HG03378 (cell line): ENCODE measurements at regions not wholly inside any gene's neighbourhood (a gene's known extent, or its start where the extent isn't known, plus 50 kb on each side); places are given as distances from the start of the nearest gene placed in this dataset.
"Not testable (repeated sequence)": the region's sequence is repeated elsewhere in the genome, so short reads cannot be mapped to it uniquely, and the experiment has no call there.

ENCODE experiments used
- ATAC-seq: cut with Tn5 transposase; IDR thresholded peaks from one replicate; pipeline ENCODE4 v1.9.1; 2021; ENCODE audit warnings: mild to moderate bottlenecking, moderate library complexity; ENCODE audit not compliant: unreplicated experiment

DNA sequence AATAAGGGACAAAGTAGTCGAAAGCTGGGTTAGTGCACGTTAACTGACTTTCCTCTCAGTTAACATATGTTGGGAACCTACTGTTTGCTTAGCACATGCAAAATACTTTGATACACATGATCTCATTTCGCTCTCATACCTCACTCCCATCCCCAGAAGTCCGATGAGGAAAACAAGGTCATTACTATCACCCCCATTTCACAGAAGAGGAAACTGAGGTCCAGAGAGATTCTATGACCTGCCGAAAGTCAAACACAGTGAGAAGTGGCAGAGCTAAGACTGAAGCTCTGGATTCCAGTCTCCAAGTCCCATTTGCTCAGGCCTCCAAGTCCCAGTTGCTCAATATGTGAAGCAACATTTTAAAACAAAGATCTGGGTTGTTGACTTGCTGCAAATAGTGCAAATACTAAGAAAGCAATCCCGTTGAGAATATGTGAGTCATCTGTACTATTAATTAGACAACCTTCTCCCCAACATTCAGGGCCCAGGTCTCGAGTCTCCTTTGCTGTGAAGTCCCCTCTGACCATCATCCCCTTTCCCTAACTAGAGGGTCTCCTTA, 170.6 kb upstream of the PWP1 start:
- no peak for ATAC-seq

DNA sequence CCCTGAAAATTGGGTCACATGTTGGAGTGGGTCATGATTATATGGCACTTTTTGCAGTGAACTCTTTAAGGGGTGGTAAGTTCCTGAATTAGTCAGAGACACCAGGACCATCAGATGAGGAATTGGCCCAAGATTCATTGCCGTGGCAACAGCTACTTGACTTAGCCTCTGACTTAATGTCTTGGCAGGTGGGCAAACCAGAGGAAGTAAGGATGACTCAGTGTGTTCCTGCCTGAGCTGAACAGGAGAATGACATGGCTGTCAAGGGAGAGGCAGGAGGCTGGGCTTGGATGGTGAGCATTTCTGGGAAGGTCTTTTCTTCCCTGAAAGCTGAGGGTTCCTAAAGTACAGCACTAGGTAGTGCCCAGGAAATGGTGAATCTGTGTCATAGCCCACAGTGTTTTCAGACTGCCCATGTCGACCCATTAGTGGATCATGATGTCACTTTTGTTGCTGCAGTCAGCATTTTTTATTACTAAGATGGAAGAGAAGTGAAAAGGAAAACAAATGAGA, 170.1 kb upstream of the PWP1 start:
- no peak for ATAC-seq

DNA sequence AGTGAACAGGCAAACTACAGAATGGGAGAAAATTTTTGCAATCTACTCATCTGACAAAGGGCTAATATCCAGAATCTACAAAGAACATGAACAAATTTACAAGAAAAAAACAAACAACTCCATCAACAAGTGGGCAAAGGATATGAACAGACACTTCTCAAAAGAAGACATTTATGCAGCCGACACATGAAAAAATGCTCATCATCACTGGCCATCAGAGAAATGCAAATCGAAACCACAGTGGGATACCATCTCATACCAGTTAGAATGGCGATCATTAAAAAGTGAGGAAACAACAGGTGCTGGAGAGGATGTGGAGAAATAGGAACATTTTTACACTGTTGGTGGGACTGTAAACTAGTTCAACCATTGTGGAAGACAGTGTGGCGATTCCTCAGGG, 167.8 kb upstream of the PWP1 start:
- ATAC-seq: not testable (repeated sequence)

DNA sequence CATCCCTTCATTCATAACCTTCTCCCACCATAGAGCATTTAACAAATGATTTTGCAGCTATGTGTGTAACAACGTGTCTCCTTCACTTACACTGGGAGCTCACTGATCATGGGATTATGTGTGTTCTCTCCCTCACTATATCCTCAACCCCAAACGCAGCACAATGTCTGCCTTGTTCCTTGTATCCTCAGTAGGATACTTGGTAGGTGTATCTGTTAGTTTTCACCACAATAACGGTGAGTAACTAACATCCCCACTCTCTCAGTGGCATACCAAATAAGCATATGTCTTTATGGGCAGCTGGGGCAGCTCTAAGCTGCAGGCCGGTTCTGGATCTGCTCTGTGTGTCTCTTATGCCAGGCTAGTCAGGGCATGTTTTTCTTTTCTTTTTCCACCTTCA, 166.7 kb upstream of the PWP1 start:
- ATAC-seq: no peak

DNA sequence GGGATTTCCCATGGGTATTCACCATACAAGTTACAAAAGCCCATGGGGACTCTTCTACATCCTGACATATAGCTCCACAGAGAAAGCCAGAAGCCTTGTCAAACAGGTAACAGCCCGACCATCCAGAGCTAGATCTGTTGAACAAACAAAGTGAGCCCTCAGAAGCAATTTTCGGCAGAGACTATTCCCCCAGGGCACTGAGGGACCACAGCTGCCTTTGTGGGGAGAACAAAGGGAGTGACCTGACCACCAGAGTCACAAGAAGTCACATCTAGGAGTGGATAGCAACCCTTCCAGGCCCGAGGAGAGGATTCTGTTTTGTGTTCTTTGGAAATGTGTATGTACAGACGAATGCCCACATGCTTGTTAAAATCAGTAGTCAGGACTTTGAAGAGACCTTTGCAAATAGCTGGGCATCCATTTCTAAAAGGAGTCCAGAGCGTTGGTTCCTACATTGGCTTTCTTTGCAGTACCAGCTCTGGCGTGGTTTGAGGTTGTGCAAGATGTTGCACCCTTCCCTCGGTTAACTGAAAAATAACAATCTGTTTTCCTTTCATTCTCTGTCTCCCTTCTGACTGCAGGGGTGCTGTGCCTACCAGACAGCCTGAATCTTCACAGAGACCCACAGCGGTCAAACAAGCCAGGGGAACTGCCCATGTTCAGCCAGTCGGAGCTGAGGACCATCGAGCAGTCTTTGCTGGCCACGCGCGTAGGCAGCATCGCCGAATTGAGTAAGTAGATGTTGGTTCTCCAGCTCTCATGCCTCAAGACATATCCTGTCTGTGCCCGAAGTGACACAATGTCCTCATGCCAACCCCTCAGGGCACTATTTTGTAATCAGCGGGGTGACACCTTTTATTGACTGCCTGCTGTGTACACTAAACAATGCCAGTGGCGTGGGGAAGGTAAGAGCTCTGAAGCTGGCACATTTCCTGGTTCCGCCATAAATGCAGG, 165.4 kb upstream of the PWP1 start:
- ATAC-seq: no peak

DNA sequence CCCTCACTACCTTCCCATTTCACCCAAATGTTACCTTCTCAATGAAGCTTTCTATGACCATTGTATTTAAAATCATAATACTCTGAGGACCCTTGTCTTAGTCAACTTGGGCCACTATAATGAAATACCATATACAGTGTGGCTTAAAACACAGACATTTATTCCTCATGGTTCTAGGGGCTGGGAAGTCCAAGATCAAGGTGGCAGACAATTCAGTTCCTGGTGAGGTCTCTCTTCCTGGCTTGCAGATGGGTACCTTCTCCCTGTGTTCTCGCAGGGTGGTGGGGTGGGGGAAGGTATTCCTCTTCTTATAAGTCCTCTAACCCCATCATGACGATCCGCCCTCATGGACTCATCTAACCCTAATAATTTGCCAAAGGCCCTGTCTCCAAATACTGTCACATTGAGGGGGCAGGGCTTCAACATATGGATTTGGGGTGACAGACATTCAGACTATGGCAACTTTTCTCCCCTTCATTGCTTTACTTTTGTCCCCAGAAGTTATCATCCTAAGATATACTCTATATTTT, 163.7 kb upstream of the PWP1 start:
- no peak for ATAC-seq

DNA sequence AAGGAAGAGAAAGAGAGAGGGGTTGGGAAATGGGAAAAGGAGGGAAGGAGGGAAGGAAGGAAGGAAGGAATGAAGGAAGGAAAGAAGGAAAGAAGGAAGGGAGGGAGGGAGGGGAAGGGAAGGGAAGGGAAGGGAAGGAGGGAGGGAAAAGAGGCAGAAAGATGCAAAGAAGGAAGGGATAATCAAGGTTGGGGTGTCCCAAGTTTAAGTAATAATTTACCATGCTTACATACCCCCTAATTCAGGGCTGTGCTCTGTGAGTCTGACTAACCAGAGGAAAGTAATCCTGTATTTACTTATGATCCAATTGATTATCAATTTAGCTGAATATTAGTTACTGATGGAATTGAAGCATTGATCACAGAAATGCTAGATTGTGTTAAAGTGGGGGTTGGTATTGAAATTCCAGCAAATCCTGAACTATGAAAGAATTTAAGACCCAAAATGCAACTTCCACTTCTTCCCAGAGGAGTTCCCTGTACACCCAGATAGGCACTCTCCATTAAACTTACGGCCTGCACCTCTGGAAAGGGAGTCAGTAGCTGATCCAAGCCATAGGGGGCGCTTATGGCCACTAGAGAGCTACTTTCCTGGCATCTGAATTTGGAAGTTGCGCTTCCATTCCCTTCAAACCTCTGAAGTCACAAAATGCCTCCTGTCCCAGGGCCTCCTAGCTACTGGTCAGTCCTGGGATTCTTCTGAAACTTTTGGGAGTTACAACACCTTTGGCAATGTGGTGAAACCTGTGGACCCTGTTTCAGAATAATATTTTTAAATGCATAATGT, 162.7 kb upstream of the PWP1 start:
- ATAC-seq: no peak

DNA sequence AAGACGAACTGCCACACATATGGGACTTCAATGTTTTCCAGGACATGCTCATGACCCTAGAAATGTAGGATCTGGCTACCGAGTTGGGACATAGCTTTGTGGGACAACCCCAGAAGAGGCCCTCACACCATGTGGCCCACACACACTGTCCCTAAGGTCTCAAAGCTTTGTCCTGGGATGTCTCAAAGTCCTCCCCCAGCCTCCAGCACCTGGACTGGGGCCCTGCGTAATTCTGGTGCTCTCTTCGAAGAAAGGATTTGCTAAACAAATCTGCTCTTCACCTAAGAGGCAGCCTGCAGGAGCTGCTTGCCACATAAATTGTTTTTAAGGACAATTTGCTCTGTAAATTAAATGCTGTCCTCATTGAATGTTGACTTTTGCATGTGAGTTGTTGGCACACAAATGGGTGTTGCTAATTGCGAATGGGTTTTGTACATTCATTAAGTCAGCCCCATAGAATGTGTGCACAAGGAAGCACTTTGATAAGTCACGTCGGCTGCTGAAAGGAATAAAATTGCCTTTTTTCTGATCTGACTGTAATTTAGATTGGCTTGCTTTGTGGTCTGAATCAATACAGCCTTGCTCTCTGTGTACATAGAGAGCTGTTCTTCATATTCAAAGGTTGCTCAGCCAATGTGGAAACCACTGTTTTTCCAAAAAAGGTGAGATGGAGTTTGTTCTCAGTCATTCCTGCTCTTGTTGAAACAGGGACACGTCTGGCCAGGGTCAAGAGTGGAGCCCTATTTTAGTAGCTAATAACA, 161.6 kb upstream of the PWP1 start:
- no peak for ATAC-seq

DNA sequence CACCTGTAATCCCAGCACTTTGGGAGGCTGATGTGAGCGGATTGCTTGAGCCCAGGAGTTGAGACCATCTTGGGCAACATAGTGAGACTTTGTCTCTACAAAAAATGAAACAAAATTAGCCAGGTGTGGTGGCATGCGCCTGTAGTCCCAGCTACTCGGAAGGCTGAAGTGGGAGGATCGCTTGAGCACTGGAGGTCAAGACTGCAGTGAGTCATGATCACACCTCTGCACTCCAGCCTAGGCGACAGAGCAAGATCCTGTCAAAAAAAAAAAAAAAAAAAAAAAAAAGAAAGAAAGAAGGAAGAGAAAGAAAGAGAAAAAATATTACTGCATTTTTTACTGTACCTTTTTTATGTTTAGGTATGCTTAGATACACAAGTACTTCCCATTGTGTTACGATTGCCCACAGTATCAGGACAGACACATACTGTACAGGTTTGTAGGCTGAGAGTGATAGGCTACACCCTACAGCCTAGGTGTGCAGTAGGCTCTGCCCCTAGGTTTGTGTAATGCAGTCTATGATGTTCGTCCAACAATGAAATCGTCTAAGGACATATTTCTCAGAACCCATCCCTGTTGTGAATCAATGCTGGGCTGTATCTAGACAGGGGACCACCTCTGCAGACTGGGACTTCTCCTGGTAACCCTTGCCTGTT, 160.4 kb upstream of the PWP1 start:
- no peak for ATAC-seq

DNA sequence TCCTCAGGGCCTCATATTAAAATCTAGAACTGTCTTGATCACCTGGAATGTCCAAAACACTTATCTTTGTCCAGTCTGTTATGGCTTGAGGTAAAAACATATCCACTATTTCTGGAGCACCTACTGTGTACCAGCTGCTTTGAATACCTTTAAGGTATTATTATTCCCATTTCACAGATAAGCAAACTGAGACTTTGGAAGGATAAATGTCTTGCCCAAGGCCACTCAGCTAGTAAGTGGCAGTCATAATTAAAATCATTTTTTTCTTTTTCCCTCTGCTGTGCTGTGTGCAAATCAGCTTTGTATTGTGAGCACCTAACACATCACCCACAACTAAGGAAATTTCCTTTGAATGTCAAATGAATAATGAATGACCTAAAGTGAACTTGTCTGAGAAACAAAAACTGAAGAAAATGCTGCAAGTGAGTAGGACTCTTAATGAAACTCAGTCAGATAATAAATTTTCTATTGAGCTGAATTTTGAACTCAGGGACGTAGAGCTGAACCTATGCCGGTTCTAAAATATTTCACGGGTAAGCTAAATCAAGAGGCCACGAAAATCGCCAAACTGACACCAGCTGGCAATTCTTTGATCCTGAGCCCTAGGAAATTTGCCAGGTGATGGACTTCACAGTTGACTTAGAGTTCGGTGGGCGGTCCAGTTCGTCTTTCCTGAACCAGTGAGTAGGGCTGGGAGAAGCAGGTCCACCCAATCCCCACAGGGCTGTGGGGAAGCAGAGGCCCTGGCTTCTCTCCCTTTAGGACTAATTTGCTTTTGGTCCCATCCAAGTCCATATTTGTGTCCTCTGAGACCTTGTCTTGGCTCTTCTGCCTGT, 159.7 kb upstream of the PWP1 start:
- no peak for ATAC-seq

DNA sequence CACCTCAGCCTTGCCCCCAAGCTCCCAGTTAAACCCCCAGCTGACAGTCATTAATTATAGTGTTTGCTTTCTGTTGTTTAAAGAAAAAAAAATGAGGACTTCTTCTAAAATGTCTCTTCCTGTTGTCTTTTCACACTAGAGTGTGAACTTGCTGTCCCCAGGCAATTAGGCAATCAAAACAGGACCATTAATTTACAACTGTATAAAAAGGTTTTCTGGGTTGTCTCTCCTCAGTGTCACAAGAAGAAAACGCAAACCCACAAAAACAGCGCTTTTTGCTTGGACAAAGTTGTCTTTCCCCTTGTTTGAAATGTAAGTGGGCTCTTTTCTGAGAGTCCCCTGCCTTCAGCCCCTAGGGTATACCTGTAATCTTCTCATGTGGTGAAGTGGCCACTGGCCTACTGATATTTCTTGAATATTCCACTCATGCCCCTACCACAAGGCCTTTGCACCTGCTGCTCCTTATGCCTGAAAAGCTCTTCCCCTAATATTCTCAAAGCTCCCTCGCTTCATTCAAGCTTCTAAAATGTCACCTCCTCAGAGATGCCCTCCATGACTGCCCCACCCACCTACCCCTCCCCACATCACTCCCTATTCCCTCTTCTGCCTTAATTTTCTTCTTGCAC, 158.9 kb upstream of the PWP1 start:
- no peak for ATAC-seq

DNA sequence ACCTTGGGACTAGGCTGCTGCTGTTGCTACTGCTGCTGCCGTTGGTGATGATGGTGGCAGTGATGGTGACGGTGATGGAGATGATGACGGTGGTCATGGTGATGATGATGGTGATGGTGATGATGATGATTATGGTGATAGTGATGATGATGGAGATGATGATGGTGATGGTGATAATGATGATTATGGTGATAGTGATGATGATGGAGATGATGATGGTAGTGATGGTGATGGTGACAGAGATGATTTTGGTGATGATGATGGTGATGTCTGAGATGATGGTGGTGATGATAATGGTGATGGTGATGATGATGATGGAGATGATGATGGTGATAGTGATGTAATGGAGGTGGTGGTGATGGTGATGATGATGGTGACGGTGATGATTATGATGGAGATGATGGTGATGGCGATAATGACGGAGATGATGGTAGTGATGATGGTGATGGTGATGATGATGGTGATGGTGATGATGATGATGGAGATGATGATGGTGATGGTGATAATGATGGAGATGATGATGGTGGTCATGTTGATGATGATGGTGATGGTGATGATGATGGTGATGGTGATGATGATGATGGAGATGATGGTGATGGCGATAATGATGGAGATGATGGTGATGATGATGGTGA, 156.8 kb upstream of the PWP1 start:
- ATAC-seq: no peak

DNA sequence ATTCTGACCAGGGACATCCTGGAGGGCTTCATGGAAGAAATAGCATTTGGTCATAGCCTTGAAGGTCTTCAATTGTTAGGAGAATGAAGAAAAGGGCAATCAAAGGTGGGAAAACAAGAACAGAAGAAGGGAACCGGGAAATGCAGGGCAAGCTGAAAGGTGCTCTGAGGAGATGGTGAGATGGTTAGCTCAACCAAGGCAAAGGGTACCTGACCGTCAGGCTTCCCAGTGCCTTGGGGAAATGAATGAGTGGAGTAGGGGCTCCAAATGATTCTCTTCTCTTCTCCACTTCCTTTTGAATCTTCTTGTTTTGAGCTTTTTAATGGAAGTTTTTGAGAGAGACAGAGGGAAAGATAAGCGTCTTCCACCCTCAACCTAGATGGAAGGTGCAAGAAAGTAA, 155.6 kb upstream of the PWP1 start:
- no peak for ATAC-seq

DNA sequence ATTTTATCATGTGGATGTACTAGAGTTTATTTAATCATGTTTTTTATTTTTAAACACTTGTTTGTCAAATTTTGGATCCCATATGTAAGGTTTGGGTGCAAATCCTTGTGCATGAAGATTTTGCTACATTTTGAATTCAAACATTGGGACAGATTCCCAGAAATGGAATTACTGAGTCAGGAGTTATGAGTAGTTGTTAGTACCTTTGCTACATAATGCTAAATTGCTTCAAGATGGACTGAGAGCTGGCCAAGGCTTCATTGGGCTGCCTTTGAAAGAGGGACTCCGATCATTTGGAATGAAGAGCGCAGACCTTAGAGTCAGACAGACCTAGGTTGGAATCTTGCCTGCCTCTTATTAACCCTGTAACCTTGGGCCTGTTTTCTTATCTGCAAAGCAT, 154.9 kb upstream of the PWP1 start:
- ATAC-seq: no peak

DNA sequence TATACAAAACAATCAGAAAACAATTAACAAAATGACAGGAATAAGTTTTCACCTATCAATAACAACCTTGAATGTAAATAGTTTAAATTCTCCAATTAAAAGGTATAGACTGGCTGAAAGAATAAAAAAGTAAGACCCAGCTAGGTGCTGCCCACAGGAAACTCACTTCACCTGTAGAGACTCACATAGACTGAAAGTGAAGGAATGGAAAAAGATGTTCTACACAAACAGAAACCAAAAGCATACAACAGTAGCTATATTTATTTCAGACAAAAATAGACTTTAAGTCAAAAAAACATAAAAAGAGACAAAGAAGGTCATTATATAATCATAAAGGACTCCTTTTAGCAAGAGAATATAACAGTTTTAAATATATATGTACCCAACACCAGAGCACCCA, 152.4 kb upstream of the PWP1 start:
- peak; percentile 88 for ATAC-seq

DNA sequence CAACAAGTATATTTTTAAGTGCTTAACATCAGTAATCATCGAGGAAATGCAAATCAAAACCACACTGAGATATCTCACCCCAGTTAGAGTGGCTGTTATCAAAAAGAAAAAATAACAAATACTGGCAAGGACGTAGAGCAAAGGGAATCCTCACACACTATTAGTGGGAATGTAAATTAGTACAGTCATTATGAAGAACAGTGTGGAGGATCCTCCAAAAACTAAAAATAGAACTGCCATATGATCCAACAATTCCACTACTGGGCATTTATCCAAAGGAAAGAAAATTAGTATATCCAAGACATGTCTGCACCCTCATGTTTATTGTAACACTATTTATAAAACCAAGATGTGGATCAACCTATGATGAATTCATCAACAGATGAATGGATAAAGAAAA, 149.0 kb upstream of the PWP1 start:
- no peak for ATAC-seq

DNA sequence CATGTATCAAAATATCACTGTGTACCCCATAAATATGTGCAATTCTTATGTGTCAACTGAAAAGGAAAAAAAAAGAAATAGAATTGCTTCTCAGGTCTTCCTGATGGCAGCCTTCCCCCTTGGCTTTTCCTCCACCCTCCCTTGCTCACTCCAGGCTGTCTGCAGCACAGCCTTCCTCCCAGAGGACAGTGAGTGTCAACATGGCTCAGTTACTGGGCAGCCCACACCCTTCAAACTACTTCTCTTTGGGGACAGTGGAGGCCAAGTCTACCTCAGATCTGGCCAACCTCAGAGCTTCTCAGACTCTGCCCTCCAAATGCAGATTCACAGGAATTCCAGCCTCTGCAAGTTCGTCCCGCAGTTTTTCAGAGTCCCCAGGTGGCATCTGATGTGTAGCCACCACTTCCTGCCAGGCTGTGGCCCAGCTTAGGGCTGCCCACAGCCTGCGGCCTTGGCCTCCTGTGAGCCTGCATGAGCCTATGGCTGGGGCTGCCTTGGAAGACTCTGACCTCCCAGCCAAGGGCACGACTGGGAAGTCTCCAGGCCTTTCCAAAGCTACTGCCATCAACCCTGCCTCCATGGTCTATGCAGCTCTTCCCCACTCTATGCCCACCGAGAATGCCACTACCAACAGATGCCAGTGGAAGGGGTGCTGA, 148.0 kb upstream of the PWP1 start:
- no peak for ATAC-seq
